Spinal cord (tissue), 9 donors: ENCODE measurements at regions not wholly inside any gene's neighbourhood (a gene's known extent, or its start where the extent isn't known, plus 50 kb on each side); places are given as distances from the start of the nearest gene placed in this dataset.
A peak's percentile ranks its signal among the peaks of the same experiment; 100 is the strongest.

Source experiments
- DNase-seq, 6 donors: peaks; one replicate each; pipeline versions ENCODE4 v3.0.0 to v3.0.0-alpha.2; 2013 to 2015; ENCODE audit warnings: low spot score in 6 of 6, low read depth in 4 of 6
- H3K27ac ChIP-seq: one replicate; pipeline ENCODE4 v1.5.1; 2013; ENCODE audit warnings: low read depth, low read length, control low read depth
- H3K27me3 ChIP-seq: one replicate; pipeline ENCODE4 v1.6.1; 2013; ENCODE audit warnings: low read length; ENCODE audit not compliant: control insufficient read depth, insufficient read depth
- H3K36me3 ChIP-seq: one replicate; pipeline ENCODE4 v1.6.1; 2013; ENCODE audit warnings: low read length; ENCODE audit not compliant: control insufficient read depth, insufficient read depth
- H3K4me1 ChIP-seq: one replicate; pipeline ENCODE4 v1.6.1; 2013; ENCODE audit warnings: low read length; ENCODE audit not compliant: control insufficient read depth, insufficient read depth
- H3K4me3 ChIP-seq: one replicate; pipeline ENCODE4 v1.5.1; 2013; ENCODE audit warnings: low read depth, low read length, control low read depth
- H3K9me3 ChIP-seq: one replicate; pipeline ENCODE4 v1.6.1; 2013; ENCODE audit warnings: low read length; ENCODE audit not compliant: control insufficient read depth, insufficient read depth
- WGBS: methylation state at CpG from one replicate; pipeline ENCODE4 v1.1.5; 2013; ENCODE audit warnings: missing lambda C conversion rate; ENCODE audit not compliant: insufficient coverage; 5-methylcytosine and 5-hydroxymethylcytosine counted together
- donor health status: healthy.

DNA sequence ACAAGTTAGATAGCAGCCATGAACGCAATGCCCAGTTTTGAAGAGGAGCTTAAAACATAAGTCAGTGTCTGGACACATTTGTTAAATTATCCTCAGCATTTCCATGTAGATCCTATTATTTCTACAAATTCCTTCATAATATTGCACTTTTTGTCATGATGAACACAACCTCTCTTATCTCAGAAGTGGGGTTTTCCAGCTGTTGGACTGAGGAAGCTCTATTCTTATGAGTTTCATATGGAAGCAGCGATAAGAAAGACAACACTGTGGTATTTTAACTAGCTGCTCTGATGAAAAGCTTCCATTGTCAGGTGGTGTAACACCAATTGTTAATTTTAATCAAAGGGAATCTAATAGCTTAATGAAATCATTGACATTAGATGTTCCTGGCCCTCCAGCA lies 308.7 kb downstream of the GBA3 start:
- WGBS: no CpG with 5 or more reads among the region's 2 CpGs
- no peak for DNase-seq
- no peaks in the 10 kb centered on the region for H3K9me3 ChIP-seq
- H3K36me3 ChIP-seq: no peaks in the 10 kb centered on the region
- H3K27ac ChIP-seq: no peak overlapping the region
- H3K27me3 ChIP-seq: no peaks in the 10 kb centered on the region
- no peak overlapping the region for H3K4me3 ChIP-seq
- H3K4me1 ChIP-seq: no peaks in the 10 kb centered on the region

GRCh38 chr4:22999419-22999818 lies 306.7 kb downstream of the GBA3 start:
- no peak for DNase-seq
- Histone ChIP-seq H3K4me3 (no peak overlapping the region), H3K9me3 (no peaks in the 10 kb centered on the region), H3K27ac (no peak overlapping the region), H3K36me3 (no peaks in the 10 kb centered on the region), H3K27me3 (no peaks in the 10 kb centered on the region), H3K4me1 (no peaks in the 10 kb centered on the region)
- WGBS: no CpG with 5 or more reads among the region's 2 CpGs

GRCh38 chr4:22997358-22998224 lies 304.9 kb downstream of the GBA3 start:
- no peaks in the 10 kb centered on the region for H3K27me3 ChIP-seq
- 95% methylated on average over 8 of the region's 12 CpGs for WGBS
- no peak overlapping the region for H3K4me3 ChIP-seq
- H3K36me3 ChIP-seq: no peaks in the 10 kb centered on the region
- no peak for DNase-seq
- no peaks in the 10 kb centered on the region for H3K9me3 ChIP-seq
- no peaks in the 10 kb centered on the region for H3K4me1 ChIP-seq
- H3K27ac ChIP-seq: no peak overlapping the region

DNA sequence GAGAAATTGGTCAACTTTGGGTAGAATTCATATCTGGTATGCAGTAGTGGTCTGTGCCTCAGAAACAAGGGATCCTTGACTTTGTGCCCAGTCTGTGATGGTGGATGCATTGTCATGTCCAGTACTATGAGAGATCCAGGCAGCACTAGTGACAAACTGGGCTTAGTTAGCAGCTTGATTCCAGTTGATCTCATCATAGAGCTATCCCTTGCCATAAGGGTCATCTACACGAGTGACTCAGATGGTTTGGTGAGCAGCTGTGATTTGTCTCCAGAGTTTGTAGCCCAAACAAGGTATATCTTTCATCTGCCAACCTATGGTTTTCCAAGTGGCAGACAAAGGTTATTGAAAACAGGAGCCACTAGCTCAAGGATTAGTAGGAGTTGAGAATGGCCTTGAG lies 298.8 kb downstream of the GBA3 start:
- no peaks in the 10 kb centered on the region for H3K4me1 ChIP-seq
- no peaks in the 10 kb centered on the region for H3K9me3 ChIP-seq
- no peak overlapping the region for H3K4me3 ChIP-seq
- DNase-seq: no peak
- no peak overlapping the region for H3K27ac ChIP-seq
- H3K27me3 ChIP-seq: no peaks in the 10 kb centered on the region
- H3K36me3 ChIP-seq: no peaks in the 10 kb centered on the region
- no CpG with 5 or more reads among the region's 1 CpG for WGBS

- Histone ChIP-seq H3K27me3 (no peaks in the 10 kb centered on the region), H3K4me3 (no peak overlapping the region), H3K27ac (no peak overlapping the region), H3K36me3 (no peaks in the 10 kb centered on the region), H3K9me3 (no peaks in the 10 kb centered on the region), H3K4me1 (no peaks in the 10 kb centered on the region)
- DNase-seq: no peak
Measured at GRCh38 chr4:22988526-22988925, 295.8 kb downstream of the GBA3 start.

- H3K4me3 ChIP-seq: no peak overlapping the region
- no peaks in the 10 kb centered on the region for H3K36me3 ChIP-seq
- peak in 2 of 6 donors; percentile 32 to 34 for DNase-seq
- 84% methylated on average over 2 of the region's 5 CpGs for WGBS
- H3K27ac ChIP-seq: no peak overlapping the region
- H3K27me3 ChIP-seq: no peaks in the 10 kb centered on the region
- no peaks in the 10 kb centered on the region for H3K9me3 ChIP-seq
- H3K4me1 ChIP-seq: no peaks in the 10 kb centered on the region
Measured at GRCh38 chr4:22987870-22988269, 295.1 kb downstream of the GBA3 start.

- Histone ChIP-seq H3K4me3 (no peak overlapping the region), H3K36me3 (no peaks in the 10 kb centered on the region), H3K9me3 (no peaks in the 10 kb centered on the region), H3K4me1 (no peaks in the 10 kb centered on the region), H3K27ac (no peak overlapping the region), H3K27me3 (no peaks in the 10 kb centered on the region)
- no CpG with 5 or more reads among the region's 2 CpGs for WGBS
- DNase-seq: no peak
Measured at GRCh38 chr4:22986881-22987280, 294.1 kb downstream of the GBA3 start.

GRCh38 chr4:22986262-22986661 lies 293.5 kb downstream of the GBA3 start:
- H3K9me3 ChIP-seq: no peaks in the 10 kb centered on the region
- no peak overlapping the region for H3K4me3 ChIP-seq
- no peak for DNase-seq
- no peak overlapping the region for H3K27ac ChIP-seq
- no peaks in the 10 kb centered on the region for H3K36me3 ChIP-seq
- H3K4me1 ChIP-seq: no peaks in the 10 kb centered on the region
- H3K27me3 ChIP-seq: no peaks in the 10 kb centered on the region

DNA sequence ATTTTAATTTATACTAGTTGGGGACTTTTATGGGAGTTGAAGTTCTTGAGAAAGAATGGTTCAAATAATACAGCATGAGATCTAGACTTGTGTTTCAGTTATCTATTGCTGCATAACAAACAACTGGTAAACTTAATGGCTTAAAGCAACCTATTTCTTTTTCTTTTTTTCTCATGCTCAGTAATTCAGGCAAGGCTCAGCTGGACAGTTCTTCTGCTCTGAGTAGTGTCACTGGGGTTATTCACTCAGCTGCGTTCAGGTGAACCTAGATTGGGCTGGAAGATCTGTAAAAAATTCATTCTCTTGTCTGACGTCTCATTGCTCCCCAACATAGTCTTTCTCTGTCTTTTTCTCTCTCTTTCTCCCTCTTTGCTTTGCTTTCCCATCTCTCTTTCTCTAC lies 291.7 kb downstream of the GBA3 start:
- no peak for DNase-seq
- Histone ChIP-seq H3K36me3 (no peaks in the 10 kb centered on the region), H3K4me1 (no peaks in the 10 kb centered on the region), H3K4me3 (no peak overlapping the region), H3K27me3 (no peaks in the 10 kb centered on the region), H3K9me3 (no peaks in the 10 kb centered on the region), H3K27ac (no peak overlapping the region)
- WGBS: 86% methylated on average over 1 of the region's 2 CpGs

GRCh38 chr4:22978656-22979055 lies 285.9 kb downstream of the GBA3 start:
- Histone ChIP-seq H3K4me1 (no peaks in the 10 kb centered on the region), H3K27ac (no peak overlapping the region), H3K36me3 (no peaks in the 10 kb centered on the region), H3K27me3 (no peaks in the 10 kb centered on the region), H3K4me3 (no peak overlapping the region), H3K9me3 (peaks cover 2% of the 10 kb centered on the region)
- DNase-seq: no peak
